Smooth muscle cell of the brain vasculature (primary cell): ENCODE measurements at regions not wholly inside any gene's neighbourhood (a gene's known extent, or its start where the extent isn't known, plus 50 kb on each side); places are given as distances from the start of the nearest gene placed in this dataset.

Source experiments
- DNase-seq: peaks from one replicate; pipeline ENCODE4 v3.0.0-alpha.2; 2012; ENCODE audit warnings: low read depth, low spot score

DNA sequence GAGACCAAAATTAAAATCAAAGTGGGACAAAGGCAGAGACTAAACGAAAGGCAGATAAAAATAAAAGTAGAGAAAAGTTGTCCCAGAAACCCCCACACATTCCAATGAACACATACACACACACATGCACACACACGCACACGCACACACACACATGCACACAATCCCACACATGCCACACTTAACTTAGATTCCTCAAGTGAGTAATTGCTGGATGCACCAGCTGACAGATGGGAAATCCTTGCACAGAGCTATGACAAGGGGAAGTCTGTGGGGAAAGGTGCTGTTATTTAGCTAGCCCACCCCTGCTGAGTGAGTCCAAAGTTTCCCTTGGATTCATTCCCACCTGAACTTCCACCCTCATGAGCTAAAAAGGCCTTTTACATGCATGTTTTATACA, 233.9 kb downstream of the RAB28 start:
- DNase-seq = no peak

DNA sequence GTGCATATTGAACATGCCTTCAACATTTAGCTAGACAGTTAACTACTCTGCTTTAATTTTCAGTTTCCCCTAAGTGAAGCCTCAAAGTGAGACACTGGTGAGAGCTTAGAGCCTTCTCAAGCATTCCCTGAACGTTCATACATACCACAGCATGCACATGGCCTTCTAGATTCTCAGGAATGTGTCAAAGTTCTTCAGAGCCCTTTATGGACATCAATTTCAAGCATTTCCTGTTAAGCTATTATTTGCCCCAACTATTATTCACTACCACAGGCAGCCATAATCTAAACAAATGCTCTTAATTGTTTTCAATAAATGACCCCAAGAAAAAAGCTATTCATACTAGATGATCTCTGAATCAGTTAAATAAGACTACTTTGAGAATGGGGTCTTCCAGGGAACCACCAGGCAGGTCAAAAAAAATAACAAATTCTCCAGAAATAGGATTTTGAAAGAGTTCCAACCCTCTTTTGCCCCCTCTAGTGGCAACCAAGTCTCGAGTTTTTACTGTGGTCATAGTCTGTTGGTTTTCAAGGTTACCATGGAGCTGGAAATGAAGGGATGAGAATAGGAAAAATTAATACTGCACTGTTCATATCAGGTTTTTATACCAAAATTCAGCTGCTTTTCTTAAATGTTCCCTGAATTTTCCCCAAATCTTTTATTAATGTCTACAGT, 235.4 kb downstream of the RAB28 start:
- DNase-seq = no peak

DNA sequence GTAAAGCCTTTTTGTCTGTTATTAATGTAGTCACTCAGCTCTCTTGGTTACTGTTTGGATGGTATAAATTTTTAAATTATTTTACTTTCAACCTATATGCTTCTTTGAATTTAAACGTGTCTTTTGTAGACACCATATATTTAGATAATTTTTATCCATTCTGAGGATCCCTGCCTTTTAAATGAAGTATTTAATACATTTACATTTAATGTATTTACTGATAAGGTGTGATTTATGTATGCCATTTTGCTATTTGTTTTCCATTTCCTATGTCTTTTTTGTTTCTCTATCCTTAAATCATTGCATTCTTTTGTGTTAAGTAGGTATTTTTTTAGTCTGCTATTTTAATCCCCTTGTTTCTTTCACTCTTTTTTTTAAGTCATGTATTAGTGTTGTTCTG, 238.0 kb downstream of the RAB28 start:
- DNase-seq = no peak

DNA sequence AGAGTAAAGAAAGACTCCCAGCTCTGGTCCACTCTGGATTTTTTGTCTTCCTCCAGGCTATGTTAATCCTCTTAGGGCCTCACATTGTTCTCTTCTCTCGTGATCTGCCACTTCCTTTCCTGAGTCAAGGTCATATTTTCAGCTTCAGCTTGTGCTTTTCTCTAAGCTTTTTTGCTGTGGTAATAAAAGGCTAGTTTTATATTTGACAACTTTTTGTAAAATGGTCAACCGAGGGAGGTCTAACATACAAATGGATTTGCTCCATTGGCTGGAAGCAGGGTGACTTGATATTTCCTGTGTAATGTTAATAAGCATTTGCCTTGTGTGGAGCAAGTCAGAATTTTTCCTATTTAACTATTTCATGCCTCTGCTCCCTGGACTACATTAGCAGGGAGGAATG, 239.7 kb downstream of the RAB28 start:
- no peak for DNase-seq

DNA sequence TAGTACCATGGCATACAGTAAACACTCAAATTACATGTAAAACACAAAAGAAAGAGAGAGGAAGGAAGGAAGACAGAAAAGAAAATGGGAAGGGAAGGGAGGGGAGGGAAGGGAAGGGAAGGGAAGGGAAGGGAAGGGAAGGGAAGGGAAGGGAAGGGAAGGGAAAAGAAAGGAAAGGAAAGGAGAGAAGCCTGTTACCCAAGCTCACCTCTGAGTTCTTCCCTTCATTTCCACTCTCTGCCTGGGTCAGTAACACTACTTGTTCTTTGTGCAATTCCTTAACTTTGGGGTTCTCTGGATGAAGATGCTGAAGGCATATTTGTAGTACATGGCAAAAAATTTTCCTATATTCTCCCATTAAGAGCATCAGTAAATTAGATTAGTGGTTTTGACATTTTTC, 241.0 kb downstream of the RAB28 start:
- no peak for DNase-seq

DNA sequence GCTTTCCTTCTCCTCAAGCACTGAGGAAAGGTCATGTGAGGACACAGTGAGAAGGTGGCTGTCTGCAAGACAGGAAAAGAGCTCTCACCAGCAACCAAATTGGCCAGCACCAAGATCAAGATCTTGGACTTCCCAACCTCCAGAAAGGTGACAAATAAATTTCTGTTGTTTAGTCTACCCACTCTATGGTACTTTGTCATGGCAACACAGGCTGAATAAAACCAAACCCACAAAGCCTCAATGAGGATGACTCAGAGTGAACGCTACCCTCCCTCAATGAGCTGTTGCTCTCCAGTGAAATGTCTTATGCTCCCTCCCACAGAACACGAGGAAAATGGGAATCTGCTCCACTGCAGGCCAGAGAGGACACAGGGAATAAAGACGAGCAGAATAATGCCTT, 244.1 kb downstream of the RAB28 start:
- DNase-seq = no peak

DNA sequence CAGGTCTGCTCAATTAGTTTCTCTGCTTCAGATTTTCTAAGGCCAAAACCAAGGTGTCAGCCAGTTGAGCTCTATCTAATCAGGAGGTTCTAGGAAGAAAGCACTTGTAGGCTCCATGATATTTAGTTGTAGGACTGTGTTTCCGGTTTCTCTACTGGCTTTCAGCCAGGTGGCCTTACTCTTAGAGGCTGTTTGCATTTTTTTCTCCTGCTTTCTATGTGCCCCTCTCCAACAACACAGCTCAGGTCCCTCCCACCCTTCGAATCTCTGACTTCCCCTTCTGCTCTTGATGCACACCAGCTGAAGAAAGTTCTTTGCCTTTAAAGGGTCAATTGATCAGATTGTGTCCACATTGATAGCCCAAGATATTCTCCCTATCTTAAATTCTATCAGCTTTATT, 245.2 kb downstream of the RAB28 start:
- DNase-seq = no peak

DNA sequence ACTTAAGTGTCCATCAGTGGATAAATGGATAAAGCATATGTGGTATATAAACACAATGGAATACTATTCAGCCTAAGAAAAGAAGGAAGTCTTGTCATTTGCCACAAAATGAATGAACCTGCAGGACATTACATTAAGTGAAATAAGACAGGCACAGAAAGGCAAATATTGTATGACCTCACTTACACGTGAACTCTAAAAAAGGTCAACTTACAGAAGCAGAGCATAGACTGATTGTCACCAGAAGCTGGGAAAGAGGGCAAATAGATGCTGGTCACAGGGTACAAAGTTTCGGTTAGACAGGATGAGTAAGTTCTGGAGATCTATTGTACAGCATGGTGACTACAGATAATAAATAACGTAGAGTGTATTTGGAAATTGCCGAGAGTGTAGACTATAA, 247.7 kb downstream of the RAB28 start:
- DNase-seq = no peak

DNA sequence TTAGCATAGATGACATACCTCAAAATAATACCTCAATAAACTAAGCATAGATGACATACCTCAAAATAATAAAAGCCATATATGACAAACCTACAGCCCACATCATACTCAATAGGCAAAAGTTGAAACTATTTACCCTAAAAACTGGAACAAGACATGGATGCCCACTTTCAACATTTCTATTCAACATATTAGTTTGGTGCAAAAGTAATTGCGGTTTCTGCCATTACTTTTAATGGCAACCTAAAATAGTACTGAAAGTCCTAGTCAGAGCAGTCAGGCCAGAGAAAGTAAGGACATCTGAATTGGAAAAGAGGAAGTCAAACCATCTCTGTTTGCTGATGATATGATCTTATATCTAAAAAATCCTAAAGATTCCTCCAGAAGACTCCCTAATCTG, 250.4 kb downstream of the RAB28 start:
- no peak for DNase-seq

DNA sequence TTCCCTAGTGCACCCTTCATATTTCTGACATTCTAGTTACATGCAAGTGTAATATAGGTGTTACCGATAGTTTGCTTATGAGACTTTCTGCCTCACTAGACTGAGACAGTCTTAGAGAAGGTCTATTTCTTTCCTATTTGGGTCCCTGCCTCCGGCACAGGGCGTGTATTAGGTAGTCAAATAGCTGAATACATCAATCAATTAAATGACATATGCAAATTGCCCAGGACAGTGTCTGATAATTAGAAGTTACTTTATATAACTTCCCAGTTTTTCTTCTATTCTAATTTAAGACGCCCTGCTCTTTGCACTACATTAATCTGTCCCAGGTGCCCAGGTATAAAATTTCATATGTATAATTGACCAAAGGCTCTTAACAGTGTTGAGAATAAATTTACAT, 264.2 kb downstream of the RAB28 start:
- DNase-seq = no peak

DNA sequence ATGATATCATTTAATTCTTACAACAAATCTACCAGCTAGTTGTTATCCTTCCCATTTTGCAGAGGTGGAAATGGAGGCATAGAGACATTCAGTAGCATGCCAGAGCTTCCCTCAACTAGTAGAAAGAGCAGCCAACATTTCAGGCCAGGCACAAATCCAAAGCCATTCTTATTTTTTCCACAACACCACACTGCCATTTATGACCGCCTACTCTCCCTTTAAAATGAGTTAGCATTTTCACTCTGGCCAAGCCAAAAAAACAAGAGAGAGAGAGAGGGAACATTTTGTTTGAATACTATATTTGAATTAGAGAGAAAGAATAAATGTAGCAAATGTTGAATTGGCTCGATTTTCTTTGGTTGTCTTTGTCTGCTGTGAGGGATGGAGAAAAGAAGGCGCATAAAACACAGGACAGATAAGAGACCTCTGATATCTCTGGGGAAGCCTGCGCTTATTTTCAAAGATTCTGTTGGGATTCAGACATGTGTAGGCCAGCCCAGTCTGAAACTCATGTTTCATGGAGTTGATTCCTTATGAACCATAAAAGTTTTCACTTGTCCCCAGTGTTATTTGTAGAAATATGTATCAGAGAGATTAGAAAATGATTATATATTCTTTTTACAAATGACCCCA, 265.7 kb downstream of the RAB28 start:
- DNase-seq = no peak

DNA sequence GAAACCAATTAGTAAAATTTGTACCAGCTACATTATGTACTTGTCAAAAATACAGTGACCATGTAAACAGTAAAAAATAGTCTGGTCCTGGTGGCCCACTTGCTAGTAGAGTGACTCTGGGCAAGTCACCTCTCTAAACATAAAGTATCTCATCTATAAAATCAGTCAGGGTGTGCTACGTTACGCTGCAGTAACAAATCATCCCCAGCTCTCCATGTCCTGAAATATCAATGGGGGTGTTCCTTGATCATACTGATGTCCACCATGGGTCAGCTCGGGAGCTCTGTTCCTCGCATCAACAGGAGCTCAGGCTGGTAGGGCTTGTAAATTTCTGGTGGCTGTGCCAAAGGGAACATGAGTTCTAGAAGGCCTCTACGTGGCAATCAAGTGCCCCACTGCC, 268.6 kb downstream of the RAB28 start:
- no peak for DNase-seq

DNA sequence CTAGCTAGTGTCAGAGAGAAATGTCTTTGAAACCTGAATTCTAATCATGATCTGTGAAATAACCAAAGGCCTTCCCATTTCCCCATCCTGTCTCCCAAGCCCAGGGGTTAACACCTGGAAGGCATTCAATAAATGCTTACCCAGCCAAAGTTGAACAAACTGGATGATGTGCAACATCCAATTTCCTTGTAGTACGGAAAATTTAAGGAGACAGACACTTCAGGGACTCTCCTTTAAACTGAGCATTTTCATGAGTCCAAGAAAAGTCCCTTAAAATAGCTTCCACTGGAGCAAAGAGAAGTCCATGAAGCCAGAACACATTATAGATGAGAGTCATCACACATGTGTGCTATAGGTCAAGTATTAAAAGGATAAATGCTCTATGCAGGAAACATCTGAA, 271.2 kb downstream of the RAB28 start:
- DNase-seq = no peak

DNA sequence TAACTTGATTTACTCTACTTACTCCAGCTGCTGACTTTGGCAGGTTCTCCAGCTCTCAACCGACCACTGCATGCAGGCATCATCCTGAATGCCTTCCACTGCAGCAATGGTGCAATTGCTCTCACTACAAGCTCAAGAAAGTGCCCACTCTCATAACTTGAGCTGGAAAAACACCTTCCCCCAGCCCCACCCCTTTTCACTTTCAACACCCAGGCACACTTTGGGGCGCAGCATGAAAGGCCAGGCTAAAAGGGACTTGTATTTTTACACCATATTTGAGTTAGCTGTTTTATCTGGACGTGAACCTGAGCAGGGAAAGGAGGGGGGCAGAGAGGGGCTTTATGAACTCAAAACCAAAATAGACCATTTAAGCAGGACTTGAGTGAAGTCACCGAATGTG, 274.5 kb downstream of the RAB28 start:
- no peak for DNase-seq

DNA sequence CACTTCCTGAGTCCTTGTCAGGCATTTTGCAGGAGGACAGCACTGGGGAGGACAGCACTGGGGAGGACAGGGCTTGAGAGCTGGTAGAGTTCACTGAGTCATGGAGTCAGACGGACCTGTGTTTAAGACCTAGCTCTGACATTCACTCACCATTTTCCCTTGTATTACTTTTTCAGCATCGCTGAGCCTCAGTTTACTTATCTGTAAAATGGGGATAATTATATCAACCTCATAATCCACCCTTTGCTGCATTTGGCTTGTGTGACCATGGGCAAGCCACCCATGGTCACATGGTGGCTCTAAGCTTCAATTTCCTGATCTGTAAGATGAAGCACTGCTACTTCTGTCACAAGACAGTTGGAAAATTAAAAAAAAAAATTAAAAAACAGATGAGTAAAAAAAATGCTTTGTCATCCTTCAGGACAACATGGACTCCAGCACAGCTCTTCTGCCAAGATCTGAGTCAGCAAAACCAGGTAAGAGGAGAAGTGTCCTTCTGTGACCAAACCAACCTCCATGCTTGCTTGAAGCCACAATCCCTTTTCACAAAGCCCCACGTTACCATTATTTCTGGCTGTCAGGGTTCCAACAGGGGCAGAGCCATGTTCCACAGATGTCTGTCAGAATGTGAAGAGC, 275.5 kb downstream of the RAB28 start:
- no peak for DNase-seq

DNA sequence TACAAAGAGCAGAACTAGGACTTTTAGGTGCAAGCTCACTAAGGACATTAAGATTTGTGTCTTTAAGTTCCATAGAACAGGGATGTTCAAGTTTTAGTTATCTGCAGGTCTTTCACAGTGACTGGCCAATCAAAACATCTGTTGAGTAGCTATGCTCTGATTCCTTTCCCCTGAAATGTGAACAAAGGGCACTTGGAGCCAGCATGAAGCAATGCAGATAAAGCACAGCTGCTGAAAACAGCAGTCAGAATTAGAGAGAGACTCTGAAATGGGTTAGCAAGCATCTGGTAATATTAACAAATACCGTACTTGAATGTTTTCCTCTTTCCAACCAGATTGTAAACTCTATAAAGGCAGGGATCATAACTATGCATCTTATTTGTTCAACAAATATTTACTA, 276.9 kb downstream of the RAB28 start:
- no peak for DNase-seq

DNA sequence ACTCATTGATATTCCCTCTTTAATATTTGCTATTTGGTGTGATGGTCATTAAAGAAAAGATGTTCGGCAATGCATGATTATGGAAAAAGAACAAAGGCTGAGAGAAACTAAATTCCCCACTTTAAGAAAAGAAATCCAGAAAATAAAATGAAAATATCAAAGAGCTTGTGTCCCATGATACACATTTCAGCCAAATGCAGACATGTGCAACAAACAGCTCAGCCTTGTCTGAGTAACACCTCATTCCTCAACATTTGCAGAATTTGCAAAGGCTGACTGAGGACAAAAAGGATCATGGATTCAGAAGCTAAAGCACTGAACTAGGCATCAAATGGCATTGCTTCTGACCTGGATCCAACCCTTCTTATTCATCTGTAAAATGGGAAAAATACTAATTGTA, 281.0 kb downstream of the RAB28 start:
- no peak for DNase-seq

DNA sequence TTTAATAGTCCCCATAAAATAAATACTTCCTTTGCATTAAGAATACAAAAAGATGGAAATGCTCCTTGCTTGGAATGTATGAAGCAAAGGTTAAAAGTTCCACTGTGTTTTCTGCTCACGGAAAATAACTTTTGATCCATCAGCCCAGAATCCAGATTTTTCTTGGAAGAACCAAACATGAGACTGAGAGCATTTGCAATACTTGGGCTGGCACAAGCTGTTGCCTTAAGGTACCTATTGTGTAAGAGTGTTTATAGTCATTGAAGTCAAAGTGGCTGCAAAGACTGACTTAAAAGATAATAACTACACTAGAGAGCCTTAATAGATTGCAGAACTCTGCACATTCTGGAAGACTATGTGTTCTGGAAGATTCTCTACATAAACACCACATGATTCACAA, 281.4 kb downstream of the RAB28 start:
- DNase-seq = no peak

DNA sequence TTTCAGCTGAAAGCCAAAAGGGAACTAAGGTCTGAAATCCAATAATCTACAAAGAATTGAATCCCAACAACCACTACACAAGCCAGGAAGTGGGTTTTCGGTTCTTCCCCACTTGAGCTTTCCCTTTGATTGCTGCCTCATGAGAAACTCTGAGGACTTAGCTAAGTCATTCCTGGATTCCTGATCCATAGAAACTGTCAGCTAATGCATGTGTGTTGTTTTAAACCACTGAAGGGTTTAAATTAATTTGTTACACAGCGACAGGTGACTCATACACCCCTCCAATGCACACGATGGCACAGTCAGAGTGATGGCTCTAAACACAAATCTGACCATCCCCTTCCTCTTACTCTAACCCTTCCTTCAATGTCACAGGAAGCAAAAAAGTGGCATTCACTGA, 282.9 kb downstream of the RAB28 start:
- DNase-seq = no peak

DNA sequence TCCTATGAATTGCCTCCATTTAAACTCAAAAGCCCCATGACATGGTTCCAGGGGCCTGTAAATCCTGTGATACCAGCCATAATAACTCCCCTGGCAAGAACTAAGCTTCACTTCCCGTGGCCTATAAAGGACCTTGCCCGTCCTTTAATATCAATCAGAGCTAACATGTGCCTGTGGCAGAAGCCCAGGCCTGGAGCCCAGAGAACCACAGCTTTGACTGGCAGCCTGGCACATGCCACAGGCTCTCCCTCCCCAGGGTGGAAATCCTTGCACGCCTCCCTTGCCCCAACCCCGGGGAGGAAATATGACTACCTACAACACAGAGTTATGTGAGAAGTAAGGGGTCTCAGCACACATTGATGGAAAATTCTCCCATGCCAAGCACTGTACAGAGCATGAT, 287.4 kb downstream of the RAB28 start:
- no peak for DNase-seq

DNA sequence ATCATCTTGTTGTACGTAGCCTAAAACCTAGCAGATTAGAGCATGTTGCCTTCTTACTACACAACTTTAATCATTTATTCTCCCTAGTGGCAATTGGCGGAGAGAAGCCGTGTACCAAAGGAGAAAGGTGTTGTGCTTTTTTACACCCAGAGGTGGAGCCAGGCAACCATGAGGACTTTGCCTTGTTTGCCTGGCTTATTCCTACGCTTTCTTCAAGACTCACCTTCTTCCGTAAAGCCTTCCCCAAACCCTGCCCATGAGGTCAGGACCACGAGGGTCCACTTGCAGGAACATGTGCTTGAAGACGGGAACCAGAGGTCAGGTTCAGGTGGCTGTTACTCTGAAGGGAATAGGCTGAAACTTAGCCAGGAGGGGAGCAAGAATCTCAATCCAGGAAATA, 290.5 kb downstream of the RAB28 start:
- DNase-seq = no peak

DNA sequence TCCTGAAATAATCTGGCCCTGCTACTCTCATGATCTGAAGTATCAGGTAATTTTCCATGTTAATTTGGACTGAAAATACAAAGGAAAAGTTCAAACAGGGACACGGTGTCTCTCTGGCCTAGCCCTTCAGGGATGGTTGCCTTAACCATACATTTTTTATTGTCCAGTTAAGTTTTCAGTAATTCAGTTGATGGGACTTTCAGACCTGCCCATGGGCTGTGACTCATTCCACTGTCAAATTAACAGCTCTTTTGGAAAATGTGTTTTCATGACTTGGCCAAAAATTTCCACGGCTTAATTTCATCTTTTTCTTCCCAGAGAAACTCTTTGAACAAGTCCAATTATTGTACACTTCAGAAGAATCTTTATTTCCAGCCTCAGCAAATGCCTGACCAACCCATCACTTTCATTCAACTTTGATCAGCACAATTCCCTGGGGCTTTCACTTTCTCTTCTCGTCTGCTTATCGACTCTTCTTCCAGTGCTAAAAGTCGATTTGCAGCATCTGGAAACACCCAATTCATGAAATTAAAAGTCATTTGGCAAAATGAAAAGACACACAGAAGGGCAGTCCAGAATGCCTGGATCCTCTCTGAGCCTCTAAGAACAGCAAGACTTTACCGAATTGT, 293.9 kb downstream of the RAB28 start:
- DNase-seq = no peak

DNA sequence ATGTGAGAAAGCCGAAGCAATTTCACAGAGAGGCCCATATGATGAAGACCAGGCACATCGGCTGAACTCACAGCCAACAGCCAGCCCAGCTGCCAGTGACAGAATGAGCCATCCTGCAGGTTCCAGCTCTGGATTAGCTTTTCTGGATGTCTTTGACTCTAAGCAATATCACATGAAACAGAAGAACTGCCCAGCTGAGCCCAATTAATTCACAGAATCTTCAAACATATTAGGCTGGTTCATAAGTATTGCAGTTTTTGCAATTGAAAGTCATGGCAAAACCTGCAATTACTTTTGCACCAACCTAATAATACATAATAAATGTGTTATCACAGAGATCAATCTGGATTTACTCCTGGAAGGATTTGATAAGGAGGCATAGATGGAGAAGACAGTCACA, 299.9 kb downstream of the RAB28 start:
- DNase-seq = no peak
